ENCODE measurements at regions not wholly inside any gene's neighbourhood (a gene's known extent, or its start where the extent isn't known, plus 50 kb on each side); places are given as distances from the start of the nearest gene placed in this dataset.
"Not testable (repeated sequence)": the region's sequence is repeated elsewhere in the genome, so short reads cannot be mapped to it uniquely, and the experiment has no call there.

DNA sequence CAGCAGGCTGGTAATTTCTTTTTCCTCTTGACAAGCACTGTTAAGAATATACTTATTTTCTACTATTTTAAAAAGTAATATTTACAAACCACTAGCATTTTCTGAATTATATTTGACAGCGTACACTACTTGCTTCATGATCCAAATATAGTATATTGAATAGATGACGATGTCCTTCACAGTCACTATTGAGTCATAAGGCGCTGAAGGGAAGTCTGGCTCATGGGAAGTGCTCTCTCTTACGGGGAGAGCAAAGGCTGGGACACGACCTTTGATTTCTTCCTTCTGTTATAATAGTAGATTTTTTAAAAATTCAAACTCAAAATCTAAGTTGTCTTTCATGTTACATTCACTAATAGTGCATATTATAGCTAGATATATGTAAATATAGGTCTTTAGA lies 357.1 kb downstream of the SOCS6 start:
- DNase-seq (ENCODE audit: extremely low read depth, low read depth): no peak

DNA sequence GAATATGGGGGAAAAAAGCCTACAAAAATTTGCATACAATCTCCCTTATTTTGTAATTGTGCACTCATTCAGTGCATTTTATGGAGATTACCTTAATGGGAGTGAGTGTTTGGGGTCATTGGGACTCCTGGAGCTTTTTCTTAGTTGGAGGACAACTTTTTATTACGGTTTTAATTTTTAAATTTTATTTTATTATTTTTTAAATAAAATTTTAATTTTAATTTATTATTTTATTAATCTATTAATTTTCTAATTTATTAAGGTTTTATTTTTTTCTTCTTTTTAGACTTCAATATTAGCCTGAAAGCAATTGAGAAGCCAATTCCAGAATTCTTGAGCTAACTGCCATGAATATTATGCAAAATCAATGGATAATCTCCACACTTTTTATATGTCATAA lies 355.0 kb downstream of the SOCS6 start:
- no peak for DNase-seq (ENCODE audit: extremely low read depth, low read depth)

DNA sequence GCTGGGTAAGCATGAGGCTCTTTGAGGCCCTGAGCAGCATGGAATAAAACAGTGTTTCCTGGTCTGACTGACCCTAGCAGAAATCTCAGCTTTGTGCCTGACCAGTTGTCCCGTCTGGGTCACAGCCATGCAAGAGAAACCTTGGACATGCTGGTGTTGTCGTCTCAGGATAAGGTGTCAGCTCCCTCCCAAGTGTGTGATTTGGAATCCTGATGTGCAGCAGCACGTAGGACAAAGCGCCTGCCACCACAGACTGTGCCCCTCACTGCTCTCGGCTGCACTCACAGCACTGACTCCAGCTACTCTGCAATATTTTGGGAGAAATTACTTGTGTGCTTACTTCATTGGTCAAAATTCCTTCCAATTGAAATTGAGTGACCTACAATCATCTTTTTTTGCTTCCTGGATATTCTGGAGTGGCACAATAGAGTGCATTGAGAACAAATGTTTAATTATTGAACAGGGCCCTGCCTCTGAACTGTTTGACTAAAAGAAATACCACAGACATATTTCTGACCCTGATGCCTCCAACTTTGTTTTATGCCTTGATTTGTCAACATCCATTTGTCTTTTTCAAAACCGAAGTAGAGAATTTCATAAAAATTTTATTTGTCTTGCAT lies 352.4 kb downstream of the SOCS6 start:
- DNase-seq (ENCODE audit: extremely low read depth, low read depth): no peak

DNA sequence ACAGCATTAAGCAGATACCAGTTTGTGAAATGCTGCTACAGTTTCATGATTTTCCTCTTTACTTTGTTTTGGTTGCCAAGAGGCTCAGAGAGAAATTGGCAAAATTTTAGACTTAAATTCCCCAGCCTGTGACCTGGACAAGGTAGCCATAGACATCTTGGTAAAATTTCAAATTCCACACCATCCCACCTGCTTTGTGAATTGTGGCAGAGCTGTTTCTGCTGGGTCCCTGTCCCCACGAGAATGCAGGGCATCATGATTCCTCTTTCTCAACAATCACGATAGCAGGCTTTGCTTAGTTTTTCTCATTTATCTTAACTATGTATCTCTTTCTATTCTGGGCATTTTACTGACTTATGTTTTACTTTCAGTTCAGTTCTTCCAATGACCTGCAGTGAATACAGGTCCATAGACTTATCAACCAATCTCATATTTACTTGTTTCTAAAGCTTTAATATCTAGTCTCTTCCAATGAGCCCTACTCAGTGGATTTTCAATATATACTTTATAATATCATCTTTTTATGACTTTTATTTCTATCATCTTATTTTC lies 351.6 kb downstream of the SOCS6 start:
- no peak for DNase-seq (ENCODE audit: extremely low read depth, low read depth)

DNA sequence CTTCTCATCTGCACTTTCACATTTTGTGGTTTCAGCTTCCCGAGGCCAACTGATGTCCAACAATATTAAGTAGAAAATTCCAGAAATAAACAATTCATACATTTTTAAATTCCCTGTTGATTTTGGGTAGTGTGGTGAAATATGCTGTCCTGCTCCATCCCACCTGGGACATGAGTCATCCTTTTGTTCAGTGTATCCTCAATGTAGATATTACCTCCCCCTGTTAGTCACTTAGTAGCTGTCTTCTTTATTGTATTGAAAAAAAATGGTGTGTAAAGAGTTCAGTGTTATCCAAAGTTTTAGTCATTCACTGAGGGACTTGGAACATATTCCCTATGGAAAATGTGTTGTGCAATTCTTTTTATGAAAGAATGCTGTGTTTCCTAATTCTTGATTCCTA lies 348.1 kb downstream of the SOCS6 start:
- DNase-seq (ENCODE audit: extremely low read depth, low read depth): no peak

DNA sequence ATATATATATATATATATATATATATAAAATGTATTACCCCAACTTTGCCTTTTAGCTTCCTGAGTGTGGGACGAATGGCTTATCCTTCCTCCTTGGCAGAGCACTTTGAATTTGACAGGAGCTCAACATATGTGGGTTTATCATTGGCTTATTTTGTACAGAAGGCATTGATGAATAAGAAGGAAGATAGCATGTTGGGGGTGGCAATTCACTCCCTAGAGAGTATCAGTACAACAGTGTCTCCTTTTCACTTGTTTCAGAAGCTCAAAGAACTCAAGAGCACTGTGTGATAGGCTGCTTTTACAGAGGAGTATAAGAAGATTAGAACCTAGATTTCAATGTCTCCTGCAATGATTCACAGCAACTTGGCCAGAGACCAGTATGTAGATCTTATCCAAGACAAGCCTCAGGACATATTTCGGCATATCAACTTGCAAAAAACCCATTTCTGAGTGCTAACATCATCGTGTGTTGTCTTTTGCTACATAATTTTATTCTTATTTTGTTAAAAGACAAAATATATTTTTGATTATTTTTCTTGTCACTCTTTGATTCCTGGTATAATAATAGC lies 345.8 kb downstream of the SOCS6 start:
- no peak for DNase-seq (ENCODE audit: extremely low read depth, low read depth)

DNA sequence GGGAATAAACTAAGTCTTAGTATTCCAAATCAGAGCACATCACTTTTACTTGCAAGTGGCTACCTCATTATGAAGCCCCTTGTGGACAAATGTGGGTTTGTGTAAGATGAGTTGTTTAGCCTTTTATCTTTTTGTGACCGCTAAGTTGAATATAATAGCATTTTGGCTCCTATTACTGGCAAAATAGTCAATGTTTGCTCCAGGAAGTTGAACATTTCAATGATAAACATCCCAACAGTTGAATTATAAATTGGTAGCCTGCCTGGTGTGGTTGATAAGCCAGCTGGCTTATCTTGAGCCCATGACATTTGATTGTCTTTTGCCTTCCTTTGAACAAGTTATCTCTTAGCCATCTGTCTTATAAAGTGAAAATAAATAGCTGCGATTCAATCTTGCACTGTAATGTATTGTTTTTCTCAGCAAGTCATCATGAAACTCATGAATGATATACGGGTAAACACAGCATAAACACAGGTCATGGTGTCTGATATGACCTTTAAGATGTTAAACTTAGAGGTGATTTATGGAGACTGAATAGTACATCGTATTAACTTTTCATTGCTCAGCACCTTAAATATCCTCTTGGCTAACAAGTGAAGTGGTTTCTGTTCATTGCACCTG lies 338.4 kb downstream of the SOCS6 start:
- DNase-seq (ENCODE audit: extremely low read depth, low read depth): no peak

DNA sequence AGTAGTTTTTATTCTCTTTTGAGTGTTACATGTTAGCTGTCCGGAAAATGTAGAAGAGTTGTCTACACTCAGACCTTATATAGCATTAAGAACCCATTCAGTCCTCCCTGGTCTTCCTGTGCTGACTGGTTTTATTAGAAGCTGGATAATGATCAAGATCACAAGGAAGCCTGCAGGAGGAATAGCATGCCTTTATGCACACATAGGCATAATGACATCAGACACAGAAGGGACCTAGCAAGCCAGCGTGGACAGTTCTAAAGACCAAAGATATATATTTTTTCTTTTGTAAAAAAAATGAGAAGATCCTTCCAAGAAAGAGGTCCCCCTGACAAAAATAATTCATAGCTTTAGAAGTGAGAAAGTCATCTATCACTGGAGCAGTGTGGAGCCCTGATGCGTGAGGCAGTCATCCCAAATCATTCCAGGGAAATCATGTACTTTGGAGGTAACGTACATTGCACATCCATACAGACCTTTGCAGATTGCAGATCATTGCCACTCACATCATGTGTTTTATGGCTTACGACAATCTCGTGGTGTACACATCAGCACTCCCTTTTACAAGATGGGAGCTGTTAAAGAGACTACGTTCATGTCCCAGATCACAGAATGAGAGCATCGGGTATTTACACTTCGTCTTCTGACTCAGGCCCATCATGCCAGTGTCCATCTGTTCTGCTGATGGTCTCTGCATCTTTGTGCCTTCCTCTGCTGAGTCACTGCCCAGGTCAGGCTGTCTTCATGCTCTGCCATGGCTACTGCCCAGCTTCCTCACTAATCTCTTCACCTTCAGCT lies 334.0 kb downstream of the SOCS6 start:
- no peak for DNase-seq (ENCODE audit: extremely low read depth, low read depth)

DNA sequence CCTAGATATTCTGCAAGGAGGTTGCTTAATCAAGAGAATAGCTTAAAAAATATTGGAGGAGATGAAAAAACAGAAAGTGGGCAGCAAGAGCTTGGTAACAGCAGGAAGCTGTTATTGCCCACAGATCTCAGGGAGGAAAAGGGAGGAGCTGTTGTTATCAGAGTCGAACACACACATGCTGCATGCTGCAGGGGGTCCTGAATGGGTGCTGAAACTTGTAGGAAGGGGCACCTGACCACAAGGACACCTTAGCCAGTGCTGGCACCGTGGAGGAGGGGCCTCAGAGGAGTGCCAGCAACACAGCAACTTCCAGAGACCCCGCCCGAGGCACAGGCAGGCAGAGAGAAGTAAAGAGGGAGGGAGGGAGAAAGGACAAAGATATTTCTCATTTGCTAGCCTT lies 332.9 kb downstream of the SOCS6 start:
- DNase-seq (ENCODE audit: extremely low read depth, low read depth): no peak

DNA sequence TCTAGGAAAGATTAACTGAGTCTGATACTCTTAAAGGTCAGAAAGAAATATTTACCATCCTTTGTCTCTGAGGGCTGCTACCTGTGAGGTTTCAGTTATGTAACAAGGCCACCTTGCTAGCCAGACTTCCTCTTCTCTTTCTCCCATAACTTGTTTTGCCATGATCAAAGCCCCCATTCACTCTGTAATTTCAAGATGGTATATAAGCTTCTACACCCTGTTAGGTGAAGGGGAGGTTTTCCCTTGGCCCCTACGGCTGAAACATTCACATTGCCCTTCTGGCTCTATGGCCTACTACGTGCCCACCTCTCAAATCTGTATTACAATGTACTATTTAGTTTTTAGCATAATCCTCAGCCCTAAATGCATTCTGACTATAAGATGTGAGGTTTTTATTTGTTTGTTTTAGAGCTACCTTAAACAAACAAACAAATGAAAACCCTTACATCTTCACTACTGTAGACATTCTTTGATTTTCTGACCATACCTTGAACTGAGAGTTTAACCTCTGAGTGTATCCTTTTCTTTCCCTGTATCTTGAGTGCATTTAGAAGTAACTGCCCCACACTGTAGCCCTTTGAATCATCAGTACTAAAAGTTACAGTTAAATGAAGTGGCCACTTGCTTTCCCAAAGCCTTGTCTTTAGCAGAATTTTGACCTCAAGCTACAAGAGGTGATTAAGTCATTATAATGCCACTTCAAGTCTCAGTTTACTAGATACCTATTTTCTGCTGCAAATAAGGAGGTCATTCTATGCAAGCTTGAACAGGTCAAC lies 332.2 kb downstream of the SOCS6 start:
- no peak for DNase-seq (ENCODE audit: extremely low read depth, low read depth)

DNA sequence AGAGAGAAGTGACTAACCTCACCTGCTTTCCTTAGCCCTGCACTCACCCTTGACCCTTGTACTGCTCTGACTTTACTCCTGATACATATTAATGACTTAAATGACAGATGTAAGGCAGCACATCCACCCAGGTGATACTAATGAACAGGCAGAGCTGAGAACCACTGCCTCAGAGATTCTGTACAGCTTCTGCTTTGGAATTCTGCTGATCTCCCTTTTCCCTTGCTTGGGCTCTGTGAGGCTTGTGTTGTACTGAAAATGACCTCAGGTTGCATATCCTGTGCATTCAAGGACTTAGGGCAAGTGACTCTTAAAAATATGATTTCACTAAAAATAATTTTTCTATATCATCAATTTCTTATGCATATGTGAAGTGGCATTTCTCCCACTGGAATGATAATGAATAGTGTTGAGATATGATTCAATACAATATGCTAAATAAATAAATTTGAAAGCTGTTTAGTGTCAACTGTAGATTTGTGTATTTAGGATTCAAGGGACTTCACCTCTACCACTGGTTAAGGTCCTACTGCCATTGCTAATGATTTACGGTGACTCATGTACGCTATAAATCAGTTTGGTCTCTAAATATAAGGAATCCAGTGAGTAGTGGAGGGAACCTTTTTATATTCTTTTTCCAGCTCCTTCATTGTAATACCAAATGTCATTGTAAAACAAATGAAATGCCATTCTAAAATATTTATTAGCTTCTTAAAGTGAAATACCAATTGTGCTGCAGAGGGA lies 328.3 kb downstream of the SOCS6 start:
- DNase-seq (ENCODE audit: extremely low read depth, low read depth): no peak

DNA sequence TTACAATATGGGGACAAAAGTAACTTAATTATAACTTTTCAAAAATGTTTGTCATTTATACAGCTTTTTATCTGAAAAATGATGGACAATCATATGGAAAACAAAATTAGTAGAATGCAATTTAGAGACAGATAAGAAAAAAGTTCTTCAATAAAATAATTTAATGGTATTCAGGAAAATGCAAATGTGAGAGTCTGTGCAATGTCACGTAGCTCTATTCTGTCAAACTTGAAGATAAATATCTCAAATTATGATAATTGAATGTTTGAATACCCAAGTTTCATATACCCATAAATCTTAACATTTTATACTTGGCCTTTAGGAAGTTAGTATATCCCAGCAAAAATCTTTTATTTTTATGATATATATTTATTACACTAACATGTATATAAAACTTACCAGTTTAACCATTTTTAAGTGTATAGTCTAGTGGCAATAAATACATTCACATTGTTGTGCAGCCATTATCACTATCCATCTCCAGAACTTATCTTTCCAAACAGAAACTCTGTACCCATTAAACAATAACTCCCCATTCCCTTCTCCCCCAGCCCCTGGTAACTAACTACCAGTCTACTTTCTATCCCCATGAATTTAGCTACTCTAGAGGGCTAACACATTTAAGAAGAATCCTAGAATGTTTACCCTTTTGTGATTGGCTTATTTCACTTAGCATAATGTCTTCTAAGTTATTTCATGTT lies 311.5 kb downstream of the SOCS6 start:
- DNase-seq (ENCODE audit: extremely low read depth, low read depth): no peak

DNA sequence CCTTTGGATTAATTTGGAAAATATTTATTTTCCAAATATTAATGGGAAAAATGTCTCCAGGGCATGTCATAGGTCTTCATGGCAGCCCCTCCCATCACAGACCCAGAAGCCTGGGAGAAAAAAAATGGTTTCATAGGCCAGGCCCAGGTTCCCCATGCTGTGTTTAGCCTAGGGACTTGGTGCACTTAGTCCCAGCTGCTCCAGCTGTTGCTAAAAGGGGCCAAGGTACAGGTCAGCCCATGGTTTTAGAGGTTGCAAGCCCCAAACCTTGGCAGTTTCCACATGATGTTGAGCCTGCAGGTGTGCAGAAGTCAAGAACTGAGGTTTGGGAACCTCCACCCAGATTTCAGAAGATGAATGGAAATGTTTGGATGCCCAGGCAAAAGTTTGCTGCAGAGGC lies 309.6 kb downstream of the SOCS6 start:
- no peak for DNase-seq (ENCODE audit: extremely low read depth, low read depth)

DNA sequence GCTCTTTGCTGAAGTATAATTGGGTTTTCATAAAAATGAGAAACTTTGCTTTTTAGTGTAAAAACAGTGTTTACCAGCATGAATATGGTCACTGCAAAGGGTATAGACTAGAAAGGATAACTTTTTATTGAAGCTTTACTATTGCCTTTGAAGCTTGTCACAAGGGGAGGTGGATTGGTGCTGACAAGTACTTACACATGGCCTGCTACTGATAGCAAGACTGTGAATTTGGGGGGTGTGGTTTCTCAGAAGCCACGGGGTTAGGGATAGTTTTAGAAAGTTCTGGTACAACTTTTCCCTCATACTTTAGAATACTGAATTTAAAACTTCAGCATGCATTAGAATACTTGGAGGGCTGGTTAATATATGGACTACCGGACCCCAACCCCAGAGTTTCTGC lies 294.1 kb downstream of the SOCS6 start:
- DNase-seq (ENCODE audit: extremely low read depth, low read depth): no peak

DNA sequence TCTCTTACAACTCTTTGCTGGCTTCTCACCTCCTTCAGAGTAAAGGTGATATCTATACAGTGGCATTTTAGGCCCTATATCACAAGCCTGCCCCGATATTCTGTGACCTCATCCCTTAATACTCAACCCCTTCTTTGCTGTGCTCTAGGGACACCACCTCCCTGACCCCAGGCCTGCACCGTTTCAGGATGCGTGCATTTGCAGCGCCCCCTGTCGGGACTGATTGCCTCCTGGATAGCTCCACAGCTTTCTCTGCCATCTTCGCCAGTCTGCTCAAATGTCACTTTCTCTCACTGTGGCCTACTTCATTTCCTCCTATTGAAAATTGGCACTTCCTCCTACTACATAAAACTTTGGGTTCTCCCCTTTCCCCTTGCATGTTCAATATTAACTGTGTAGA lies 289.6 kb downstream of the SOCS6 start:
- DNase-seq (ENCODE audit: extremely low read depth, low read depth): no peak

DNA sequence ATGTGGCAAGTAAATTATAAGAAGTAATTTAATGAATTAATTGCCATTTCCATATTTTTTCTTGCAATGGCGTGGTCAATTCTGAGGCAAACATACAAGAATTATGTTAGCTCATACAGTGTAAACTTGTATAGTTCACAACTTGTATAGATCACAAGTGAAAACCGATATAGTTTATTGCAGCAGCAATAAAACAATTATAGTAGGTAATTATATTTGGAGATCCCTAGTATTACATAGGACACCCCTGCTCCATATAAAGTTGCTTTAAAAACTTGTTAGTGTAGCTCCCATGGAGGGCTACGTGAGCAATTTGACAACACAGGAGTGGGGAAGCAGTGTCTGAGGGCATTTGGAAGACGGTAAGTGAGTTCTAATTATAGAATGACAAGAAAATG lies 288.2 kb downstream of the SOCS6 start:
- no peak for DNase-seq (ENCODE audit: extremely low read depth, low read depth)

DNA sequence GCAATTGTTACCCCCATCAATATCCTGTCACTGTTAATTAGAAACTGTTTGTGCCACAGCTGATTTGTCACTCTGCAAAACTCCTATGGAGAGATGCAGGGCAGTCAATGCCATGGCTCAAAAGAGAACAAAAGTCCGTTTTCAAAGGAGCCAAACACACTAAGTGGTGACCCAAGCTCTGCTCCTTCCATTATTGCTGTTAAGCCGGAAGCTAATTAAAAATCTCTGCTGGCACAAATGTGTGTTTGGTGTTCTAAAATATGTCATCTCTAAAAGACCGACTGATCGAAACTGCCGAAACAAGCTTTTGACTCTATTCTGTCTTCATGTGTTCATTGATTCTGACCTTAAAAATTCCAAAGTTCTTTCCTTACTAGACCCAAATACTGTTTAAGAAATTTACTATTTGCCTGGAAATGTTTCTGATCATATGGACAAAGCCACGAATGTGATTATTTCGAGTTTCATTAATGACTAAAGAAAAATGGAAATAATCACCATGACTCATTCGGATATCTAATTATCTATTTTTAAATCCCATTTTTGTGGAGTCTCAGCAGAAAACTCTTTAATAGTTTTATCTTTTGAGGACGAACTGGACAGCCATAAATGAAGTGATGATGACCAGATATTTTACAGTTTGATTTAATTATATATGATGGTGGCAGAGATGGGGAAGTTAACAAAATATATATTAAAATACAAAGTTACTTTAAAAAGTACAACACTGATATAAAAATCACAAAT lies 287.6 kb downstream of the SOCS6 start:
- DNase-seq (ENCODE audit: extremely low read depth, low read depth): no peak

DNA sequence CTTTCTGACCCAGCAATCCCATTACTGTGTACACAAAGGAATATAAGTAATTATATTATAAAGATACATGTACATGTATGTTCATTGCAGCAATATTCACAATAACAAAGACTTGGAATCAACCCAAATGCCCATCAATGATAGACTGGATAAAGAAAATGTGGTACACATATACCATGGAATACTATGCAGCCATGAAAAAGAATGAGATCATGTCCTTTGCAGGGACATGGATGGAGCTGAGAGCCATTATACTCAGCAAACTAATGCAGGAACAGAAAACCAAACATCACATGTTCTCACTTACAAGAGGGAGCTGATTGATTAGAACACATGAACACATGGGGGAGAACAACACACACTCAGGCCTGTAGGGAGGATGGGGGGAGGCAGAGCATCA lies 286.1 kb downstream of the SOCS6 start:
- DNase-seq (ENCODE audit: extremely low read depth, low read depth): not testable (repeated sequence)

DNA sequence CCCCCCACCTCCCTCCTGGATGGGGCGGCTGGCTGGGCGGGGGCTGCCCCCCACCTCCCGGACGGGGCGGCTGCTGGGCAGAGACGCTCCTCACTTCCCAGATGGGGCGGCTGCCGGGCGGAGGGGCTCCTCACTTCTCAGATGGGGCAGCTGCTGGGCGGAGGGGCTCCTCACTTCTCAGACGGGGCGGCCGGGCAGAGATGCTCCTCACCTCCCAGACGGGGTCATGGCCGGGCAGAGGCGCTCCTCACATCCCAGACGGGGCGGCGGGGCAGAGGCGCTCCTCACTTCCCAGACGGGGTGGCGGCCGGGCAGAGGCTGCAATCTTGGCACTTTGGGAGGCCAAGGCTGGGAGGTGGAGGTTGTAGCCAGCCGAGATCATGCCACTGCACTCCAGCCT lies 280.8 kb downstream of the SOCS6 start:
- not testable (repeated sequence) for DNase-seq (ENCODE audit: extremely low read depth, low read depth)
